ENCODE measurements at regions not wholly inside any gene's neighbourhood (a gene's known extent, or its start where the extent isn't known, plus 50 kb on each side); places are given as distances from the start of the nearest gene placed in this dataset.

GRCh38 chr2:52794581-52794980, 973.0 kb upstream of the CHAC2 start:
- TF ChIP-seq CTCF (IDR thresholded peaks at IDR 0.05) (no peak), HDAC2 (IDR thresholded peaks at IDR 0.05) (no peak), RFX5 (IDR thresholded peaks at IDR 0.05) (no peak), CHD4 (IDR thresholded peaks at IDR 0.05; ENCODE audit: borderline replicate concordance) (no peak), ESRRA (IDR thresholded peaks at IDR 0.05; ENCODE audit: borderline replicate concordance, low read length) (no peak), EP300 (IDR thresholded peaks at IDR 0.05) (no peak), PBX3 (IDR thresholded peaks at IDR 0.05) (no peak), POLR2AphosphoS2 (conservative IDR thresholded peaks at IDR 0.05; ENCODE audit: low read length) (no peak), CBX2 (IDR thresholded peaks at IDR 0.05; ENCODE audit: borderline replicate concordance, low read depth) (no peak), SREBF2 (IDR thresholded peaks at IDR 0.05) (no peak), NFE2L2 (conservative IDR thresholded peaks at IDR 0.05; ENCODE audit: low read length) (no peak)

Measured in A549 (cell line).